Stimulated activated naive CD8-positive, alpha-beta T cell treated with anti-CD3 and anti-CD28 coated beads, Interleukin-15, amount 100 ng/mL, for 72 hours (primary cell): ENCODE measurements at regions not wholly inside any gene's neighbourhood (a gene's known extent, or its start where the extent isn't known, plus 50 kb on each side); places are given as distances from the start of the nearest gene placed in this dataset.
"Not testable (repeated sequence)": the region's sequence is repeated elsewhere in the genome, so short reads cannot be mapped to it uniquely, and the experiment has no call there.

Experiments used
- ATAC-seq: fragments of 150-1000 bp; cut with Tn5 transposase; 2 replicates; pipeline ENCODE4 v1.10.0; 2021; ENCODE audit warnings: mild to moderate bottlenecking, moderate library complexity
- DNase-seq, 2 donors: peaks; one replicate each; pipeline ENCODE4 v3.0.0; 2021 to 2022
- H3K27ac Mint-ChIP-seq, 2 donors: one replicate each; pipeline ENCODE4 v1.8.0; 2022; ENCODE audit warnings: mild to moderate bottlenecking in 2 of 2, mixed read lengths in 2 of 2, moderate library complexity in 2 of 2
- H3K27me3 Mint-ChIP-seq: one replicate; pipeline ENCODE4 v1.8.0; 2022; ENCODE audit warnings: mixed read lengths
- H3K4me1 Mint-ChIP-seq: one replicate; pipeline ENCODE4 v1.8.0; 2022; ENCODE audit warnings: mild to moderate bottlenecking, mixed read lengths
- H3K4me3 Mint-ChIP-seq, 2 donors: one replicate each; pipeline ENCODE4 v1.8.0; 2022; ENCODE audit warnings: mild to moderate bottlenecking in 2 of 2, mixed read lengths in 2 of 2, moderate library complexity in 1 of 2
- H3K9me3 Mint-ChIP-seq, 2 donors: one replicate each; pipeline ENCODE4 v1.8.0; 2022; ENCODE audit warnings: mixed read lengths in 2 of 2

GRCh38 chr21:10002762-10003313 lies 518.5 kb upstream of the TPTE start:
- H3K9me3 Mint-ChIP-seq, result peaks cover 0 to 34% of the 10 kb centered on the region in 2 donors
- H3K27me3 Mint-ChIP-seq, H3K4me1 Mint-ChIP-seq, DNase-seq, H3K27ac Mint-ChIP-seq, H3K4me3 Mint-ChIP-seq, ATAC-seq: not testable (repeated sequence)

- H3K4me3 Mint-ChIP-seq, H3K27me3 Mint-ChIP-seq, DNase-seq, H3K27ac Mint-ChIP-seq, ATAC-seq, H3K4me1 Mint-ChIP-seq: not testable (repeated sequence)
- H3K9me3 Mint-ChIP-seq, result peaks cover 0 to 23% of the 10 kb centered on the region in 2 donors
These were observed 515.6 kb upstream of the TPTE start for GRCh38 chr21:10005791-10006190.

GRCh38 chr21:10016991-10017390 lies 504.4 kb upstream of the TPTE start:
- ATAC-seq, H3K27me3 Mint-ChIP-seq: not testable (repeated sequence)
- H3K9me3 Mint-ChIP-seq, result peaks cover 0 to 13% of the 10 kb centered on the region in 2 donors

GRCh38 chr21:10017757-10018156 lies 503.6 kb upstream of the TPTE start:
- DNase-seq, H3K4me3 Mint-ChIP-seq, H3K27me3 Mint-ChIP-seq, H3K4me1 Mint-ChIP-seq, H3K27ac Mint-ChIP-seq, ATAC-seq: not testable (repeated sequence)
- H3K9me3 Mint-ChIP-seq, result peaks cover 0 to 13% of the 10 kb centered on the region in 2 donors

More at GRCh38 chr21:10016991-10017390, 504.4 kb upstream of the TPTE start:
- not testable (repeated sequence) for H3K4me1 Mint-ChIP-seq, DNase-seq, H3K4me3 Mint-ChIP-seq, H3K27ac Mint-ChIP-seq

- H3K27me3 Mint-ChIP-seq, H3K4me1 Mint-ChIP-seq, DNase-seq, ATAC-seq, H3K4me3 Mint-ChIP-seq, H3K27ac Mint-ChIP-seq: not testable (repeated sequence)
- H3K9me3 Mint-ChIP-seq, result peaks cover 6 to 27% of the 10 kb centered on the region in 2 donors
These were observed 499.9 kb upstream of the TPTE start for GRCh38 chr21:10021462-10021861.

GRCh38 chr21:10022745-10023144 lies 498.6 kb upstream of the TPTE start:
- H3K9me3 Mint-ChIP-seq, result peaks cover 6 to 15% of the 10 kb centered on the region in 2 donors
- H3K27ac Mint-ChIP-seq, H3K27me3 Mint-ChIP-seq, H3K4me3 Mint-ChIP-seq, H3K4me1 Mint-ChIP-seq, ATAC-seq, DNase-seq: not testable (repeated sequence)
